HG03135 (cell line): ENCODE measurements at regions not wholly inside any gene's neighbourhood (a gene's known extent, or its start where the extent isn't known, plus 50 kb on each side); places are given as distances from the start of the nearest gene placed in this dataset.

Experiments
- ATAC-seq: cut with Tn5 transposase; IDR thresholded peaks from one replicate; pipeline ENCODE4 v1.9.1; 2021; ENCODE audit warnings: mild to moderate bottlenecking, moderate library complexity; ENCODE audit not compliant: unreplicated experiment

- ATAC-seq: no peak
Observed at GRCh38 chr11:11045156-11045930, 187.5 kb upstream of the ZBED5 start.

GRCh38 chr11:11044137-11044855 is 186.4 kb upstream of the ZBED5 start:
- no peak for ATAC-seq

GRCh38 chr11:11043721-11044120 is 185.9 kb upstream of the ZBED5 start:
- no peak for ATAC-seq

GRCh38 chr11:11039208-11039965 is 181.5 kb upstream of the ZBED5 start:
- no peak for ATAC-seq

- no peak for ATAC-seq
Observed at GRCh38 chr11:11038782-11039181, 180.9 kb upstream of the ZBED5 start.

GRCh38 chr11:11038352-11038751 is 180.5 kb upstream of the ZBED5 start:
- ATAC-seq: no peak

GRCh38 chr11:11036848-11037732 is 179.2 kb upstream of the ZBED5 start:
- no peak for ATAC-seq

GRCh38 chr11:11036185-11036847 is 178.5 kb upstream of the ZBED5 start:
- ATAC-seq: no peak

GRCh38 chr11:11035331-11035730 is 177.5 kb upstream of the ZBED5 start:
- no peak for ATAC-seq

GRCh38 chr11:11034476-11034875 is 176.6 kb upstream of the ZBED5 start:
- no peak for ATAC-seq

GRCh38 chr11:11032066-11032465 is 174.2 kb upstream of the ZBED5 start:
- no peak for ATAC-seq

GRCh38 chr11:11029027-11029426 is 171.2 kb upstream of the ZBED5 start:
- ATAC-seq: no peak

GRCh38 chr11:11028017-11028692 is 170.3 kb upstream of the ZBED5 start:
- no peak for ATAC-seq

- ATAC-seq: no peak
Observed at GRCh38 chr11:11027288-11027687, 169.4 kb upstream of the ZBED5 start.

GRCh38 chr11:11025087-11025486 is 167.2 kb upstream of the ZBED5 start:
- ATAC-seq: no peak

- ATAC-seq: no peak
Observed at GRCh38 chr11:11022125-11022730, 164.4 kb upstream of the ZBED5 start.

- no peak for ATAC-seq
Observed at GRCh38 chr11:11021563-11021962, 163.7 kb upstream of the ZBED5 start.

- ATAC-seq: no peak
Observed at GRCh38 chr11:11020747-11021149, 162.9 kb upstream of the ZBED5 start.

- ATAC-seq: no peak
Observed at GRCh38 chr11:11020219-11020726, 162.4 kb upstream of the ZBED5 start.
